ENCODE measurements at regions not wholly inside any gene's neighbourhood (a gene's known extent, or its start where the extent isn't known, plus 50 kb on each side); places are given as distances from the start of the nearest gene placed in this dataset.

DNA sequence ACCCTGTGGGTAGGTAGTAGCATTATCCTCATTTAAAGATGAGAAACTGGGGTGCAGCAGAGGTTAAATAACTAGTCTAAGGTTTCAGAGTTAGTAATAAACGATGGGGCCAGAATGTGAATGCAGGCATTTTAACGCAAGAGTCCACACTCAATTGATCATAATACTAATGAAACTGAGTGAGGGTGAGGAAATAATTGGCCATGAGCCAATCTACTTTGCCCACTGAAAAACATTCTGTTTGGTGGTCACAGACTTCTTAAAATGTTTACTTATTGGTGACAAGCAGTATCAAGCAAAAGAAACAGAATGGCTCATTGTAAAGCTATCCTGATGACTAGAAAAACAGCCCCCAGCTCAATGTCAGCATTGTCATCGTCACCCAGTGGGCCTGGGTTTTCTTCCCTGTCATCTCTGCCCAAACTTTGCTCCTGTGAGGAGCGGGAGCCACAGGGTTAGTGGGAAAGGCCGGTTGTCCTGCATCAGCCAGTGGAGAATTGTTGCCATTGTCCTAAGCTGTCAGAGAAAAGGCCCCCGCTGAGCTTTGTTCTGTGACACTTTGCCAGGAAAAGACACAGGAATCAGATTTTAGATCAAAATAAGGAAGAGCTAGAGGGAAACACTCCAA is 77.3 kb upstream of the MAN2A1 start:
- no peaks in the 10 kb centered on the region for H3K27me3 ChIP-seq (ENCODE audit: insufficient read depth, low read length, poor library complexity)

DNA sequence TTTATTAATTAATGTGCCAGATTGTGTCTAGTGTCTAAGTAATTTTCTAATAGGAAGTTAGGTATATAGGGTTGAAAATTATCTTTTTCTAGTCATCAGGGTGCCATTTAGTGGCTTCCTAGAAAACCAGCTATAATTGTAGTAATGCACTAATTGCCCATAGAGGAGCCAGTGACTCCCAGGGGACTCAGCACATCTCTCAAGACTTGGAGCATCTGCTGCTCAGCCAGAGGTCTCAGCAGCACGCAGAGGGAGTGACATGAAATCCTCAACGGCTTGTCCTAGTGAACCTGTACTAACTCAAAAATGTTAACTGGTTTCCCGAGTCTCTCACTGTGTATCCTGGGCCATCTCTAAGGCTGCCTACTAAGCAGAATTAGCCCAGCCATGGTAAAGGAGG is 78.2 kb upstream of the MAN2A1 start:
- Histone ChIP-seq H3K4me1 (ENCODE audit: insufficient read depth, low read length) (no peaks in the 10 kb centered on the region), H3K4me3 (ENCODE audit: low read depth in 1 of 2, low read length in 2 of 2) (no peak overlapping the region), H4K20me1 (ENCODE audit: insufficient read depth, low read length) (no peaks in the 10 kb centered on the region), H3K4me2 (ENCODE audit: insufficient read depth, low read length) (no peak overlapping the region), H3K27ac (ENCODE audit: low read length) (no peak overlapping the region), H3K27me3 (ENCODE audit: insufficient read depth, low read length, poor library complexity) (no peaks in the 10 kb centered on the region), H3K9me3 (ENCODE audit: insufficient read depth, low read length, severe bottlenecking) (no peaks in the 10 kb centered on the region), H3K79me2 (ENCODE audit: insufficient read depth, low read length) (no peaks in the 10 kb centered on the region), H2AFZ (ENCODE audit: low read depth, low read length) (no peak overlapping the region), H3K9ac (ENCODE audit: low read depth, low read length) (no peak overlapping the region), H3K36me3 (ENCODE audit: insufficient read depth, low read length) (no peaks in the 10 kb centered on the region)
- ATAC-seq (ENCODE audit: insufficient read depth, low read depth) = no peak
- no peak for DNase-seq
- TF ChIP-seq, protein P1, sequence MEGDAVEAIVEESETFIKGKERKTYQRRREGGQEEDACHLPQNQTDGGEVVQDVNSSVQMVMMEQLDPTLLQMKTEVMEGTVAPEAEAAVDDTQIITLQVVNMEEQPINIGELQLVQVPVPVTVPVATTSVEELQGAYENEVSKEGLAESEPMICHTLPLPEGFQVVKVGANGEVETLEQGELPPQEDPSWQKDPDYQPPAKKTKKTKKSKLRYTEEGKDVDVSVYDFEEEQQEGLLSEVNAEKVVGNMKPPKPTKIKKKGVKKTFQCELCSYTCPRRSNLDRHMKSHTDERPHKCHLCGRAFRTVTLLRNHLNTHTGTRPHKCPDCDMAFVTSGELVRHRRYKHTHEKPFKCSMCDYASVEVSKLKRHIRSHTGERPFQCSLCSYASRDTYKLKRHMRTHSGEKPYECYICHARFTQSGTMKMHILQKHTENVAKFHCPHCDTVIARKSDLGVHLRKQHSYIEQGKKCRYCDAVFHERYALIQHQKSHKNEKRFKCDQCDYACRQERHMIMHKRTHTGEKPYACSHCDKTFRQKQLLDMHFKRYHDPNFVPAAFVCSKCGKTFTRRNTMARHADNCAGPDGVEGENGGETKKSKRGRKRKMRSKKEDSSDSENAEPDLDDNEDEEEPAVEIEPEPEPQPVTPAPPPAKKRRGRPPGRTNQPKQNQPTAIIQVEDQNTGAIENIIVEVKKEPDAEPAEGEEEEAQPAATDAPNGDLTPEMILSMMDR (IDR thresholded peaks at IDR 0.05; ENCODE audit: borderline replicate concordance, extremely low read depth, low read length, poor library complexity, severe bottlenecking) = no peak
- TF ChIP-seq EZH2 (IDR thresholded peaks at IDR 0.05; ENCODE audit: borderline replicate concordance, low read depth, low read length, severe bottlenecking) = no peak

More for the DNA sequence above, 77.3 kb upstream of the MAN2A1 start:
- DNase-seq = no peak
- TF ChIP-seq, protein P1 (IDR thresholded peaks at IDR 0.05; ENCODE audit: borderline replicate concordance, extremely low read depth, low read length, poor library complexity, severe bottlenecking) = no peak
- TF ChIP-seq EZH2 (IDR thresholded peaks at IDR 0.05; ENCODE audit: borderline replicate concordance, low read depth, low read length, severe bottlenecking) = no peak
- H4K20me1 ChIP-seq (ENCODE audit: insufficient read depth, low read length) = no peaks in the 10 kb centered on the region
- H3K4me3 ChIP-seq (ENCODE audit: low read depth in 1 of 2, low read length in 2 of 2) = no peak overlapping the region
- no peaks in the 10 kb centered on the region for H3K79me2 ChIP-seq (ENCODE audit: insufficient read depth, low read length)
- no peaks in the 10 kb centered on the region for H3K36me3 ChIP-seq (ENCODE audit: insufficient read depth, low read length)
- no peak for ATAC-seq (ENCODE audit: insufficient read depth, low read depth)
- H3K27ac ChIP-seq (ENCODE audit: low read length) = no peak overlapping the region
- H3K4me1 ChIP-seq (ENCODE audit: insufficient read depth, low read length) = no peaks in the 10 kb centered on the region
- 0 out of 2 replicates have a peak overlapping the region, but pooled peaks have one; percentile 10 for H2AFZ ChIP-seq (ENCODE audit: low read depth, low read length)
- no peak overlapping the region for H3K4me2 ChIP-seq (ENCODE audit: insufficient read depth, low read length)
- no peak overlapping the region for H3K9ac ChIP-seq (ENCODE audit: low read depth, low read length)
- no peaks in the 10 kb centered on the region for H3K9me3 ChIP-seq (ENCODE audit: insufficient read depth, low read length, severe bottlenecking)

DNA sequence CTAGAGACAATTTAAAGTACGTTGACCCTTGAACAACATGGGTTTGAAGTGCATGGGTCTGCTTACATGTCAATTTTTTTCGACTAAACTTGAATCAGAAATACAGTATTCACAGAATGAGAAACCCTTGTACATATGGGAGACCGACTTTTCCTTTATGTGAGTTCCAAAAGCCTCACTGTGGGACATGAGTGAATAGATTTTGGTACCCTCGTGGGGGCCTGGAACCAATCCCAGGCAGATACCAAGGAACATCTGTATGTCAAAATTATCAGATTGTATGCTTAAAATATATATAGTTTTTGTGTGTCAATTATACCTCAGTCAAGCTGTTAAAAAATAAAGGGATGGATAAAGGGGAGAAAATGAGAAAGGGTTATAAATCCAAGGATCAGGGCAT is 78.7 kb upstream of the MAN2A1 start:
- Histone ChIP-seq H3K4me3 (ENCODE audit: low read depth in 1 of 2, low read length in 2 of 2) (no peak overlapping the region), H3K27ac (ENCODE audit: low read length) (no peak overlapping the region), H3K4me1 (ENCODE audit: insufficient read depth, low read length) (no peaks in the 10 kb centered on the region), H3K79me2 (ENCODE audit: insufficient read depth, low read length) (no peaks in the 10 kb centered on the region), H3K4me2 (ENCODE audit: insufficient read depth, low read length) (no peak overlapping the region), H4K20me1 (ENCODE audit: insufficient read depth, low read length) (no peaks in the 10 kb centered on the region), H2AFZ (ENCODE audit: low read depth, low read length) (no peak overlapping the region), H3K36me3 (ENCODE audit: insufficient read depth, low read length) (no peaks in the 10 kb centered on the region), H3K9ac (ENCODE audit: low read depth, low read length) (no peak overlapping the region), H3K27me3 (ENCODE audit: insufficient read depth, low read length, poor library complexity) (no peaks in the 10 kb centered on the region), H3K9me3 (ENCODE audit: insufficient read depth, low read length, severe bottlenecking) (no peaks in the 10 kb centered on the region)
- ATAC-seq (ENCODE audit: insufficient read depth, low read depth) = no peak
- TF ChIP-seq, protein P1 (IDR thresholded peaks at IDR 0.05; ENCODE audit: borderline replicate concordance, extremely low read depth, low read length, poor library complexity, severe bottlenecking) = no peak
- DNase-seq = no peak

All from DND-41 (cell line).